Fibroblast of lung (primary cell): ENCODE measurements at regions not wholly inside any gene's neighbourhood (a gene's known extent, or its start where the extent isn't known, plus 50 kb on each side); places are given as distances from the start of the nearest gene placed in this dataset.

ENCODE experiments used
- EZH2 ChIP-seq: IDR thresholded peaks from 2 replicates; pipeline ENCODE4 v1.5.1; 2012; ENCODE audit warnings: low read length, control low read depth, mild to moderate bottlenecking; ENCODE audit errors: missing control alignments
- TF ChIP-seq, protein P1 (sequence below), 2 donors: IDR thresholded peaks in 1 of 2; conservative IDR thresholded peaks in 1 of 2; 1 replicate in 1 of 2; 2 replicates in 1 of 2; pipeline ENCODE4 v1.5.1; 2011 to 2012; ENCODE audit warnings: low read length in 2 of 2, control low read depth in 1 of 2, inconsistent platforms in 1 of 2, low read depth in 1 of 2, mild to moderate bottlenecking in 1 of 2

GRCh38 chr12:92051441-92051840 is 94.2 kb downstream of the BTG1 start:
- TF ChIP-seq EZH2, result no peak
- TF ChIP-seq, protein P1, sequence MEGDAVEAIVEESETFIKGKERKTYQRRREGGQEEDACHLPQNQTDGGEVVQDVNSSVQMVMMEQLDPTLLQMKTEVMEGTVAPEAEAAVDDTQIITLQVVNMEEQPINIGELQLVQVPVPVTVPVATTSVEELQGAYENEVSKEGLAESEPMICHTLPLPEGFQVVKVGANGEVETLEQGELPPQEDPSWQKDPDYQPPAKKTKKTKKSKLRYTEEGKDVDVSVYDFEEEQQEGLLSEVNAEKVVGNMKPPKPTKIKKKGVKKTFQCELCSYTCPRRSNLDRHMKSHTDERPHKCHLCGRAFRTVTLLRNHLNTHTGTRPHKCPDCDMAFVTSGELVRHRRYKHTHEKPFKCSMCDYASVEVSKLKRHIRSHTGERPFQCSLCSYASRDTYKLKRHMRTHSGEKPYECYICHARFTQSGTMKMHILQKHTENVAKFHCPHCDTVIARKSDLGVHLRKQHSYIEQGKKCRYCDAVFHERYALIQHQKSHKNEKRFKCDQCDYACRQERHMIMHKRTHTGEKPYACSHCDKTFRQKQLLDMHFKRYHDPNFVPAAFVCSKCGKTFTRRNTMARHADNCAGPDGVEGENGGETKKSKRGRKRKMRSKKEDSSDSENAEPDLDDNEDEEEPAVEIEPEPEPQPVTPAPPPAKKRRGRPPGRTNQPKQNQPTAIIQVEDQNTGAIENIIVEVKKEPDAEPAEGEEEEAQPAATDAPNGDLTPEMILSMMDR (conservative IDR thresholded peaks at IDR 0.05 in 1 of 2, IDR thresholded peaks at IDR 0.05 in 1 of 2; ENCODE audit: low read depth in 1 of 2, low read length in 2 of 2), result no peak
